ENCODE measurements at regions not wholly inside any gene's neighbourhood (a gene's known extent, or its start where the extent isn't known, plus 50 kb on each side); places are given as distances from the start of the nearest gene placed in this dataset.
"Not testable (repeated sequence)": the region's sequence is repeated elsewhere in the genome, so short reads cannot be mapped to it uniquely, and the experiment has no call there.

DNA sequence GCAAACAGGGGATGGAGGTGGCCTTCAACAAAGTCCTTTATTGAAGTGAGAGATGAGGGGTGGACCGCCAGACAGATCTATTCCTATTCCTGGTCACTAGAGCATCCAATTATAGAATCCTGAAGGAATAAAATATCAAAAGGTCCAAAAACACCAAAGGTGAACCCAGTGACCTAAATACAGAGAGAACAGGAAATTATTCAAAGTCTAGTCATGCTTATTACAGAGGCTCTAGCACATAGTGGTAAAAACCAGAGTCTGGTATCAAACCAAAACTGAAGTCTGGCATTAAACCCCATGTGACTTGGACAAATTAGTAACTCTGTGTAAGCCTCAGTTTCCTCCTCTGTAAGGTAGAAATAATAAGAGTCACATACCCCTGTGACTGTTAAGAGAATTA lies 100.5 kb upstream of the SNX2 start:
- DNase-seq, result no peak

GRCh38 chr5:122680623-122681350 lies 94.1 kb upstream of the SNX2 start:
- no peak for DNase-seq

DNA sequence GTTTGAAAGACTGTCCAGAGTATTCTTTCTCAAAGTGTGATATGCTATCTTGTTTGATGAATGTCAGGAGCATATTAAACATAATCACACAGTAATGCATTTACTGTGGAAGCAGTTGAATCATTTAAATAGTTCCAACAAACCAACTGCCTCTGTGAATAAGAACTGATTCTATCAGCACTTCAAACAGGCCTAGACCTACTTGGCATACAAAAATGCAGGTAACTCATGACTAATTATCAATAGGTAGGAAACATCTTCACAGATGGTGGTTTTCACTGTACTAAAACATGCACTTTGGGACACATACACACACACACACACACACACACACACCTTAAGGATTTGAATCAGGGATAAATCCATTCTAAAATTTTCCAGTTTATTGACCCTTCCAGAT lies 91.2 kb upstream of the SNX2 start:
- no peak for DNase-seq

DNA sequence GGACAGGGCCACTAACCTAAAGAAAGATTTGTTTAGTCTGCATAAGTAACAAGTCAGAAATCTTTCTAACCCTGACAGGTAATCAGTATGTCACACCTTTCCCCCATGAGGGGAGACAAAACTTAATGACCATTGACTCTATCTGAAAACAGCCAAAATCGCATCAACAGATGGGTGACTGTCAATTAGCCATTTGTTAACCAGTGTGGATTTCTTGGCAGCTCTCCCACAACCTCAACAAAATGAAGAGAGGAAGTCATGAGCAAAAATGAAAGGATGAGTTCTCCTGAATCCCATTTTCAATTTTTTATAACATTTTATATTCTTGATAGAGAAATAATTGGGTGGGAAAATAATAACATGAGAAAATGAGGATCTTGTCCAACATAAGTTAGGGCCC lies 84.6 kb upstream of the SNX2 start:
- DNase-seq, result no peak

GRCh38 chr5:122691931-122692330 lies 82.9 kb upstream of the SNX2 start:
- no peak for DNase-seq

GRCh38 chr5:122693963-122694362 lies 80.9 kb upstream of the SNX2 start:
- DNase-seq, result no peak

DNA sequence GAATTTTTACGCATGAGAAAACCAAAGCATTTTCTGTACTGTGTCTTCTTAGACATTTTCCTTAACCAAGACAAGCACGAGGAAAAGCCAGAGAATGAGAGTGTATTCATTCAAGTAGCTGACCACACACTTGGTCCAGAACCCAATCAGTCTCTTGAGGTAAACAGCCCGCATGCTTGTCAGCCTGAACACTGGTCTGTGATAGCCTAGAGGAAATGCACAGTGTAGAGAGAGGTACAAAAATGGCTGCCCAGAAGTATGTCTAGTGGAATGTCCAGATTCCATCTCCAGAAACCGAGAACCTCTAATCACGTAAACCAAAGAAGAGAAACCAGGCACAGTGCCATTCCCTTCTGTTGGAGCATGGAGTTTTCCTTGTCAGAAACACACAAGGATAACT lies 80.0 kb upstream of the SNX2 start:
- DNase-seq, result no peak

- not testable (repeated sequence) for DNase-seq
Measured at GRCh38 chr5:122696735-122697134, 78.1 kb upstream of the SNX2 start.

- DNase-seq, result no peak
Measured at GRCh38 chr5:122697191-122697590, 77.7 kb upstream of the SNX2 start.

DNA sequence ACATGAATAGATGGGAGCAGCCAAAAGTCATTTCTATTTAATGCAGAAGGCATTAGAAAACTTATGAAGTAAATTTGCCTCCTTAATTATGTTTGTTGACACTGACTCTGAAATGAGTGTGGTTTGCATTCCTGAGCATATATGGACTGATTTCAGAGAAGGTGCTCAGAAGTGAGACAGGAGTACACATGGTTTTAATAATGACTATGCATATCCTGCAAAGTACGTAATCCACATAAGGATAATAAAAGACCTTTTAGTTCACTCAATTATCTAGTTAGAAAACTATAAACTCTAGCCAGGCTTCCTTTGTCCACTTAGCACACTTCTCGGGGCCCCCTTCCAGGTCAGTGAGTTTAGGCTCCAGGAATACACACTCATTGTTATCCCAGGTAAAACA lies 75.7 kb upstream of the SNX2 start:
- no peak for DNase-seq

GRCh38 chr5:122701640-122702523 lies 73.0 kb upstream of the SNX2 start:
- DNase-seq, result no peak

- DNase-seq, result no peak
Measured at GRCh38 chr5:122702524-122702875, 72.4 kb upstream of the SNX2 start.

DNA sequence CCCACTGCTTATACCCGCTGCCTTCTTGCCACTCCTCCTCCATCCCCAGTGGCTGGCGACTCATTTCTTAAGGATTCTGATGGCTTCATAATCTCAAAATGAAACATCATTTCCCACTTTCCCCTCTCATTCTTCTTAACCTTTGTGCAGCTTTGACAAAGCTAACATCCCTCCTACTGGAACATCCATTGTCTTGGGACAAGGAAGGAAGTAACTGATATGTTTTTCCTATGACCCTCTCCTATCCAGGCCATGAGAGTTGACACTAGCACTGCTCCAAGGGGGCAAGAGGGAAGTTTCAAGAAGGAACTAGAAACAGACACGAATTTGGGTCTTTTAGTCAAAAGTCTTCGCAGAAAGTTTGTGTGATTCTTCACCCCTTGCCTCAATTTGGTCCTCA lies 71.7 kb upstream of the SNX2 start:
- DNase-seq, result no peak

DNA sequence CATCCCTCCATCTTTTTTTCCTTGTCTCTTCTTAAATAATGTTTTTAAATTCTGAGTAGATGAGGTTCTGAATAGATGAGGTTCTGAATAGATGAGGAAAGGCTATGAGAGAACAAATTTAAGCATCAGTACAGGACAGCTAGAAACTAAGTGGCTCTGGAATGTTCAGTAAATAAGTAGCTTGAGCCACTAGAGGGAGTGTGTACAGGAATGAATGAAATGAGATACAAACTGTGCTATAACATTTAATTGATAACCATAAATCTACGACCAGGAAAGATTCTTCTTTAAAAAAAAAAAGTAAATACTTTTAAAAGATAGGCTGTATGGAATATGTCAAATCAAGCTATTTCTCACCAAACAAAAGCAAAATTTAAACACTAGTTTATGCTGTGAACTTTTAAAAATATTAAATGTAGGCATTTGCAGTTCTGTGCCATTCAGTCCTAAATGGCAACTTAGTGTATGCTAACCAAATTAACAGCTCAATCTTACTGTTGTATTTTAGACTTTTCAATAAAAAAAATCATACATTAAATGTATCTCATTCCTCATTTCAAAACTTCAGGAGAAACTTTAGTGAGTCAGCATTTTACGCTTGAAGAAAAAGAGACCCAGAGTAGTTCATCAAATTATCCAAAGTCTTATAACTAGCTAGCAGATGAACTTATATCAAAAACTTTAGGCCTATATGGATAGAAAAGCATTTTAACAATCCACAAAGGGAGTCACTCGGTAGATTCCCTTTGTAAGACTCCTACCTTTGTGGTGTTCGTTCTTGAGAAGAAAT lies 70.4 kb upstream of the SNX2 start:
- DNase-seq, result no peak

DNA sequence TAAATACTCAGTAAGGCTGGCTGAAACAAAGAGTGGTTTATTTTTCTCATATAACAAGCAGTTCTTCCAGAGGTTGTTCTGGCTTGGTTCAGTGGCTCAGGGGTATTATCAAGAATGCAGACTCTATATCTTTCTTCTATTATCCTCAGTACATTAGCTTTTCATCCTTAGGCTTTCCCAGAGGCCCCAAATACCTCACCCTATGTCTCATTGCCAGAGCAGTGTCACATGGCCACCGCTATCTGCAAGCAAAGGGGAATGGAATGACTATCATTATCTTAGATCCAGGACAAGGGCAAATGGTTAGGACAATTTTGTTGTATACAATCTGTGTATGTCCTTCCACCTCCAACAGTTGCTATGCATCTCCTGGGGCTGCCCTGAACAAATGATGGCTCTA lies 69.0 kb upstream of the SNX2 start:
- peak; percentile 6 for DNase-seq

DNA sequence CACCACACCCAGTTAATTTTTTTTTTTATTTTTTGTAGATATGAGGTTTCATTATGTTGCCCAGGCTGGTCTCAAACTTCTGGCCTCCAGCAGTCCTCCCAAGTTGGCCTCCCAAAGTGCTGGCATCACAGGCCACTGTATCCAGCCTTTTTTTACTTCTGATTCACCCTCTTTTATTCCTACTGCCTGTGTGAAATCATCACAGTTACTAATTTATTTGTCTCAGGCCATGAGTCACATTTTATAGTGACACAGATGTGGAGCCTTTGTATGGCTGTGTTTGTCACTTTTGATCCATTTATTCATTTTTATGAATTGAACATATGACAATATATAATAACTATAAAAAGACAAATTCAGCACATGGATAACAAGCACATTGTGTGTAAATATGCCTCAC lies 67.1 kb upstream of the SNX2 start:
- DNase-seq, result no peak

GRCh38 chr5:122713041-122713440 lies 61.8 kb upstream of the SNX2 start:
- DNase-seq, result no peak

GRCh38 chr5:122715095-122715494 lies 59.8 kb upstream of the SNX2 start:
- DNase-seq, result peak; percentile 11

GRCh38 chr5:122718611-122719010 lies 56.3 kb upstream of the SNX2 start:
- no peak for DNase-seq

DNA sequence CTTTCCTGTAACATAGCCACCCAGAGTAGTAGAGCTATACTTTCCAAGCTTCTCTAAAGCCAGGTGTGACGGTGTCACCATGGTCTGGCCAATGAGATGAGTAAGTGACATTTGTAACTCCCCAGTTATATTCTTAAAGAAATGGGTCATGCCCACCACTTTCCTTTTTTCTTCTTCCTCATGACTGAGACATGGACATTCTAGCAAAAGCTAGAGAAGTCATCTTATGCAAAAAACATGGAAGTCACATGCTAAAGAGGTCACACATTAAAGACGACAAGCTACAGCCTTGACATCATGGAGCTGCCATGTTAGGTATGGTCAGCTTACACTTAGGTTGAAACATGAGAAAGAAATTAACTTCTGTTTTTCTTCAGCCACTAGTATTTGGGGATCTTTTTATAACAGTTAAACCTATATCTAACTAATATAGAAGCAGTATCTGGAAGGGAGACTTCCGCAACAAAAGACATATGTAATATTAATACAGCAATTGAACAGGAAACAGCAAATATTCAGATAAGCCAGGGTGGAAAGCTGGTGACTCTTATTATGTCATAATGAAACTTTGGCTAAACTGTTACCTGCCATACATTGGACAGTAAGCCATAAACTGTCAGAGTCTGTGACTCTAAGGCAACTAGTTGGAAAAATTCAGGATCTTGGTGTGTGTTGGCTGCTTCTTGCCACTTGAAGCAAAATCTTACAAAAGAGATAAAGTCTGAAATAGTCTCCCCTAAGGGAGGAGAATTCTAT lies 54.7 kb upstream of the SNX2 start:
- no peak for DNase-seq

DNA sequence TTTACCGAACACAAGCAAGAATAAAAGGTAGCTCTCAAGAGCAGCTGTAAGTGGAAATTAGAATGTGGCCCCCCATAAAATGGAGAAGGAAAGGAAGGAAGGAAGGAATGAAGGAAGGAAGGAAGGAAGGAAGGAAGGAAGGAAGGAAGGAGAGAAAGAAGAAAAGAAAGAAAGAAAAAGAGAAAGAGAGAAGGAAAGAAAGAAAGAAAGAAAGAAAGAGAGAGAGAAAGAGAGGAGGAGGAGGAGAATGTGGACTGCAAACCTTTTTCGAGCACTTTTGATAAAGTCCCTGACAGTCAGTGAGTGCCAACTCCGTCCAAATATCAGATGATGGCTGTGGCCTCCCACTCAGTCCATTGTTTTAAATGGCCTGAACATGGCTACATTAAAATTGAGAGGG lies 53.8 kb upstream of the SNX2 start:
- DNase-seq, result no peak

GRCh38 chr5:122722341-122722740 lies 52.5 kb upstream of the SNX2 start:
- no peak for DNase-seq

Data from NCI-H2227 treated with DMSO at 0.1 percent for 48 hours (cell line).